ENCODE measurements at regions not wholly inside any gene's neighbourhood (a gene's known extent, or its start where the extent isn't known, plus 50 kb on each side); places are given as distances from the start of the nearest gene placed in this dataset.
"Not testable (repeated sequence)": the region's sequence is repeated elsewhere in the genome, so short reads cannot be mapped to it uniquely, and the experiment has no call there.

DNA sequence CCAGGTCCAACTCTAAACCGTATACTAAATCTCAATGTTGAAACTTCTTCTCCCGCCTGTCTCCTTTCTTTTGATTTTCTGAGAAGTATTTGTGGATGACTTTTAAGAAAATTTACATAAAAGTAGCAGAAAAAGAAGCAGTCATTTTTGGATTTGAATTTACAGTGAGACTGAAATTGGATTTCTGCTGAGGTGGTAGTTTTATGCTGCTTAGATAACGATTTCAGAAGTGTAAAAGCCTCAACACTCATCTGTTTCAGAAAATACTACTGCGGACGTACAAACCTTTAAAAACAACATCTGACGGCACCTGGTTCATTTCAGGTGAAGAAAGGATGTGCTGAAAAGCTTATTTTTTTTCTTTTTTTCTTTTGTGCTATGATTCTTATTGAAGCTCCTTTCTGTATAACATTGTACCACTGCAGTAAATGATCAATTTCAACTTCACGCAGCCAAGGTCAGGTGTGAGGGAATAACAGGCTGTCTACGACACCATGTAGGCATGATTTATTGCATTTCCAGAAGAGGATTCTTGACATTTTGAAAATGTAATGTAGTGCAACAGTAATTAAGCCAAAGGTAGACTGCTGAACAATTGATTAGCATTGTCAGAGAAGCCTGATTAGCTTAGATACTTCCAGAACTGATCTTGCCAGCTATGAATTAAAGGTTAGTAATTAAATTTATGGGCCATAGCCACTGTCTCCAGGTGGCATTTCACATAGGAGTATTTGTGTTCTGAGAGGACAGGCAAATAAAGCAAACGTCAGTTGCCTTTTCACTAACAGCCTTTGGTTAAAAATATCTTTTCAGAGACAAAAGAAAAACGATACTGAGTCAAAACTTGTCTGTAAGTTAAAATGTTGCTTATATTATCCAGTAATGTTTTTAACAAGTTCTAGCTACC lies 134.6 kb upstream of the KBTBD8 start:
- DNase-seq, result no peak

DNA sequence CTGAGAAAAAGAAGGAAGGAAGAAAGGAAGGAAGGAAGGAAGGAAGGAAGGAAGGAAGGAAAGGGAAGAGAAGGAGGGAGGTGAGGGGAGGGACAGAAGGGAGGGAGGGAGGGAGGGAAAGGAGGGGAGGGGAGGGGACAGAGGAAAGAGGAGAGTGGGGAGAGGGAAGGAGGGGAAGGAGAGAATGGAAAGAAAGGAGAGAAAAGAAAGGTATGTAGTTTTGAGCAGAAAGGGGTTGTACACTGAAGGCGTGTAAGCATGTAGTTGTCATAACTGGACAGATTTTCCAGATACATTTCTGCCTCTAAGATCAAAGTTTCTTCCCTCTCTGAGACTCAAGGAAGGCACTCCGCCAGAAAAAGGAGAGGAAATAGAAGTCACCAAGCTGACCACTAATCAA lies 113.4 kb upstream of the KBTBD8 start:
- no peak for DNase-seq

DNA sequence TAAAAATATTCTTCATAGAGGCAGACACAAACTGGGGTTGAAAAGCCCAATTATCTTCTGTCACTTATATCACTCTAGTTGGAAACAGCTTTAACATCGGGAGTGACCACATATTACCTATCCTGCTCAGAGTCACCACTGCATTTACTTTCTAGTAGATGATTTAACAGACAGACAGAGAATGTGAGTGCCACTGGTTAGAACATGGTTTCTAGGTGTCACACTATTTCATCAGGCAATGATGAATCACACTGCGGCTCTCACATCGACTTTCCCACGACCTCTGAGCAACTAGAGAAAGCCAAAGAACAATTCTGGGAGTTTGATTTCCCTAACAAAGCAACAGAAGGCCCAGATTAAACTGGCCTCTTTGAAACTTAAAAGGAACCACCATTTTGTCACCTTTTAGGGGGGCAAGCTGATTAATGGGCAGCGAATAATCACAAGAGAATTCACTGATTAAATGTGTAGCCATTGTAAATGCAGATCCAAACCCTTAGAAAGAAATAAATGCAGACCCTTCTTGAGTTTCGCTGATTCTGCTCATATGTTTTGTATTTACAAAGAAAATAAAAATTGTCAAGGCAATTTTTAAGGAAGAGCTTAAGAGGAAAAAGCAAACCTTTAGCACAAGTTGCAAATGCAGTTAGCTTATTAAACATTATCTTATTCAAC lies 112.6 kb upstream of the KBTBD8 start:
- DNase-seq, result no peak

DNA sequence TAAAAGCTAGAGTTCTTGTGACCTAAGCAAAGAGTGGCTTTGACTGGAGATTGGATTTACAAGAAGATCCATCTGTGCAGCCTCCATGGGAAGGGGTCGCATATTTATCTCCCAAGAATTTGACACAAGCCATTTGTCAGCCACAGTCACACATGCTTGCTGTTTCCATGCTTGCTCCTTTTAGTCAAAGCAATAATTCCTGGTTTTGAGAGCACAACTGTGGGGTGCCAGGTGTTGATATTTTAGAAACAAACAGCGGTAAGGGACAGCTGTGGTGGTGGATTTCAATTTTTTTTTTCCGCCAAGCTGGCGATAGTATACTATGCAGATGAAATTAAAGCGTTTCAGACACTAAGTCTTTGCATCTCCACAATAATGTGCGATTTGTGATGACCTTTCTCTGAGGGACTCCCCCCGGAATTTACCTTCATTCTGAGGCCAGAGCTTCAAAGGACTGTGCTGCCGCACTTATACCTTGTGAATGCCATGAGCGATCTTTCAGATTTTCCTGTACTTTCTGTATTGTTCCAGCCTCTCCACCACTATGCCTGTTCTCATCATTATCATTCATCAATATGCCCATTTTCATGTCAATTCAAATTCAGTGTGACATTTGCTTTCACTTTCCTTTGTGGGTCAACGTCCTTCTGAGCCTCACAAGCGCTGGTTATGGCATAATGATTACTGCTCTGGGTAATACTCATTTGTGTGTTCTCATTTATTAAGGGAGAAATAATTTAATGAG lies 108.2 kb upstream of the KBTBD8 start:
- DNase-seq, result no peak

DNA sequence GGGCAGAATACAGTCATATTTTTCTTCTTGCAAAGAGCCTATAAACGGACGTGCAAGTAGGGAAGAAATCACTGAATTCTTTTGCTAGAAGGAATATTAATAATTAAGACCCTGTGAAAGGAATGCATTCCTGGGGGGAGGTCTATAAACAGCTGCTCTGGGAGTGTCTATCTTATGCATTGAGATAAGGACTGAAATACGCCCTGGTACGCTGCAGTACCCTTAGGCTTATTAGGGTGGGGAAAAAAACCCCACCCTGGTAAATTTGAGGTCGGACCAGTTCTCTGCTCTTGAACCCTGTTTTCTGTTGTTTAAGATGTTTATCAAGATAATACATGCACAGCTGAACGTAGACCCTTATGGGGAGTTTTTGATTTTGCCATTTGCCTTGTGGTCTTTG lies 100.0 kb upstream of the KBTBD8 start:
- DNase-seq, result no peak

DNA sequence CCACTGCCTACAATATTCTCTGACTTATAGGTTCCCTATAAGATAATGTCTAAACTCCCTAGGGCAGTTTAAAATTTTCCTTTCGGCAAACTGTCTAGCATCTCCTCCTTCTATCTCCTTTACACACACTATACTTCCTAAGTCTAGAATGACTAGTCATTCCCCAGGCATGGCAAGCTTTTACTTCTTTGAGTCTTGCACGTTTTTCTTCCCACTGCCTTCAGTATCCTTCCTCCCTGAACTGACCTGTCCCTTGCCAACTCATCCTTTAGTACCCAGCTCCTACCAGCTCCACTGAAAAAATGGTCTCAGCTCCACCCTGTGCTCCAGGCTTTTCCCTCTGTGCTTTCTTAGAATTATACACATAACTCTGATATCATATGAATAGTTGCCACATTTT lies 93.8 kb upstream of the KBTBD8 start:
- no peak for DNase-seq

DNA sequence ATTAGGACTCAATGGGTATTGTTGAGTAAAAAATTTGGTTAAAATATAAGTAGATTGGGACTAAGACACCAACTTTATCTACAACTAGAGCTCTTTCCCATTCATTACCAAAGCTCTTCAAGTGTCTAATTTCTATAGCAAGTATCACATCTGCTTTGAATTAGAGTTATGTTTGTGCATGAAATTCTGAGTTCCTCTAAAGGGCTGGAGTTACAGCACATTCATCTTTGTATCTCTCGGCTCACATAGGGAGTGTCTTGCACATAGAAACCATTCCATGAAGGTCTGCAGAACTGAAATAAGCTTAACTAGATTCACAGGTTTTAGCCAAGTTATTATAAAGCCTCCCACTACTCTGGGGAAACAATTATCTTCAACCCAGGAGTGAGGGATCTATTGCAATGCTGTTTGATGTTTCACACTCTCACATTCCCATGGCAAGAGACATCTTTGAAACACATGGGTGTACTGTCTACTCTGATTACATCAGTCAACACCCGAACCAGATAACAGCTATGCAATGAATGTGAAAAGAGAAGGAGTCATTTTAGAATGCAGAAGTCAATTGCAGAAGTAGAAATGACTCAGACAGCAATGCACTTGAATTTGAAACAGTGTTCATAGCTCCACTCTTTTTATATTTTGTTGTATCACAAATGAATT lies 93.1 kb upstream of the KBTBD8 start:
- peak; percentile 87 for DNase-seq

DNA sequence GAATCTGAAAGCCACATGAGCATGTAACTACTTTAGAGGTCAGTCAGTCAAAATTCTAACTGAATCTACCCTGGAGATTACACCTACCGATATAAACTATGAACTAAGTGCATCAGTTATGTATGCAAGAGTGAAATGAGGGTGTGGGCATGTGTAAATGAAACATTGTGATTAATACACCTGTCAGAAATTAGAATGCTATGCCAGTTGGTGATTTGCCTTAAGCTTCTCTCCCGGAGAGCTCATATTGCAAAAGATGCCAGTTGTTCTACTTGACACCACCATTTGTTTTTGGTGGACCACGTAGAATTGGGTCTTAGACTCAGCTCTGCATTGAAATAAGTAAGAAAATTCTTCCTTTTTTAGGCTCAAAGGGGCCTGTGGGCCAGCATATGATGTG lies 91.0 kb upstream of the KBTBD8 start:
- DNase-seq, result no peak

DNA sequence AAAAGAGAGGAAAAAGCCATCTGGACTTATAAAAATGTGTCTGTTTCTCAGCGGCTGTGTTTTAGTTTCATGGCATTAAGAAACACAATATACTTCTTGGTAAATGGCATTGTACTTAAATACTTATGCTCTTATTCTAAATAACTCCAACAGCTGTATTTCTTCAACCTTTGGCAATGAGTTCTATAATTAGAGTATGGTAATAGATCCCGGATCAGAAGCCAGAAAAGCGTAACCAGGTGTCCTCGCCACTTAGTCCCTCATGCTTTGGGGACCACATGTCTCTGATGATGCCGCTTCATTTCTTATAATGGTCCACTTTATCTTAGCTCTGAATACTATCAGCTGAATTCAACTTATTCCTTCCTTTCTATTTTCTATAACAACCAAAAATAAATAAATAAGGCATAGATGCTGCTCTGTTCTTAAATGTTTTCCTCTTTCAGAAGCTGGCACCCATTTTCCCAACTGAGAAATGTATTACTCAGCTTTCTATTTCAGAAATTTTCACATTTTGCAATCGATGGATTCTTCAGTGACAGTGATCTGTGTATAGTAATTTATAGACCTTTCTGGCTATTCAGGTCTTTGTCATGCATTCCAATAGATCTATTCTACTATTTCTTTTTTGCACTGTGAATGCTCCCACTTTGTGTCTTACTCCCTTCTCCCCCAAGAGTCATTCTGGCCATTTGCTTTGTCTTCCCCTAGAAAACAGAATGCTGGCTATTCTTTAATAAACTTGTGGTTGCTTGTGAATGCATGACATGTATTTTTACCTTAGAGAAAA lies 87.6 kb upstream of the KBTBD8 start:
- DNase-seq, result no peak

DNA sequence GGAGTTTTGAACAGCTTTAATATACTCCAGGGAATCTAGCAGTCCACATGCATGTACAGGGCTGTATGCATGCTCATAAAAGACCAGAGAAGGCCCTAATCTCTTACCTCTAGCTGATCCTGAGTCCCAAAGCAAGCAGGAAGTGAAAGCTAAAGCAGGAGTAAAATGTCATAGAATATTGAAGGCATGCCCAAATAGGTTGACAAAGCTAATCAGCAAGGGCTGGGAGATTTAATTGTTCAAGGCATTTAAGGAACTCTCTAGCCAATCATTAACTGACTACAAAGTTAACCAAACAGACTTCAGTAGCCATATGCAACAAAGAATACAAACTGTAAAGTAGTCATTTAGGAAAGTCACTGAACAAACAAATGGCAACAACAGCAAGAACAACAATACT lies 85.8 kb upstream of the KBTBD8 start:
- DNase-seq, result no peak

DNA sequence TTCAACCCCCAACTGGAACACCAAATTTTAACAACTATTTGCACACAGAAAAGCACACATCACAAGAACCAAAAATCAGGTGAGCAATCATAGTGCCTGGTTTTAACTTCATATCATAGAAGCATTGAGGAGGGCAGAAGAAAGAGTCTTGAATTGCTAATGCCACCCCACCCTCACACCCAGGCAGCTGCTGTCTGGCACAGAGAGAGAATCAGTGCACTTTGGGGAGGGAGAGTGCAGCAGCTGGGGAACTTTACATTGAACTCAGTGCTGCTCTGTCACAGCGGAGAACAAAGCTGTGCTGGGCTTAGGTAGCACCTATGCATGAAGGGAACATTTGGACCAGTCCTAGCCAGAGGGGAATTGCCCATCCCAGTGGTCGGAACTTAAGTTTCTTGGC lies 76.0 kb upstream of the KBTBD8 start:
- no peak for DNase-seq

DNA sequence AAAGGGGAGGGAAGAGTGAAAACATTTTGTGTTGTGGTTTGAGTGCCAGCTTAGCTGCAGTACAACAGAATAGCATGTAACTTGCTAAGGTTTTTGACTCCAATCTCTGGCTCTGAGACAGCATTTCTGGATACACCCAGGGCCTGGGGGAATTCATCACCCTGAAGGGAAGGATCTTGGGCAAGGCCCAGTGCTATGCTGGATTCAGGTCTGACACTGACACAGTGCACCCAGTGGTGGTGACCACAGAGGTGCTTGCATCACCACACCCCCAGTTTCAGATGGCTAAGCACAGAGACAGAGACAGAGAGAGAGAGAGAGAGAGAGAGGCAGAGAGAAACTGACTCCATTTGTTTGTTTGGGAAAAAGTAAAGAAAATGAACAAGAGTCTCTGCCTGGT lies 74.1 kb upstream of the KBTBD8 start:
- DNase-seq, result no peak

DNA sequence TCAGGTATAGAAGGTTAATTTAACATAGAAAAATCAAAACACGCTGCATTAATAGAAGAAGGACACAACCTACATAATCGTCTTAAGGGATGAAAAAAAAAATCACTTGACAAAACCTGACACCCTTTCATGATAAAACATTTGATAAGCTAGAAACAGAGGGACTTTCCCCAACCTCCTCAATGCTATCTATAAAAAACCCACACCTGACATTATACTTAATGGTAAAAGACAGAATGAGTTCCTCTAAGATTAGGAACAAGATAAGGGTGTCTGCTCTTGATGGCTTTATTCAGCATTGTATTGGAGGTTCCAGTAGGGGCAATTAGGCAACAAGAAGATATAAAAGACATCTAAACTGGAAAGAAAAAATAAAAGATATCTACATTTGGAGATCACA lies 69.9 kb upstream of the KBTBD8 start:
- no peak for DNase-seq

DNA sequence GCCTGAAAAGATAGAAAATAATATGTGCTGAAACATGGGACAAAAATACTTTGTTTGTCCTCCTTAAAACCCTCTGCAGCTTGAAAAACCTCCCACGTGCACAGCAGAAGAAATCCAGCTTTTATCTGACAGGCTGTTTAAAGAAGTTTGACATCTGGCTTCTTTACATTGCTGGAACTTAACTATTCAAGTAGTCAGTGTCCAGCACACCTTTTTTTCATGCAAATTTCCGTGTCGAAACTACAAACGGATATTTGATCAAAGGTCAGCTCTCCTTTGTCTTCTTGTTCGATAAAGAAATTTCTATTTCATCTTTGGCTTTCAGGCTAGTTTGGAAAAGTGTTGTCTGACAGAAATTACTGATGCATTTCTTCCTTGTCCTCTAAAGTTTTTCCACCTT lies 66.8 kb upstream of the KBTBD8 start:
- DNase-seq, result no peak

DNA sequence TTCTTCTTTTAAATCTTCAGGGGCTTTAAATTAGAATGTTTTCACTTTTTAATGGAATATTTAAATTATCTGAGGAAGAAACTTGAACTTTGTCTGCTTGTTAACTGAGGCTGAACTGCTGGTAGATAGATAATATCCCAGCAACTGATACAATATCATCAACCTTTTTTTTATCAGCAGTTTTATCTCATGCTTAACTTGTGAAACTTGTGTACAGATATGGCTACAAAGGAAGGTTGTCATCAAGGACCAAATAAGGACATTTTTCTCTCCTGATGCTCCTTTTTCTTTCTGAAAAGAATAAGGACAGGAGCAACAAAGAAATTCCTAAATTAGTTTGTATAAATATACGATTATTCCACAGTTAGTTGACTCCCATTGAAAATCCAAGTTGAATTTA lies 66.4 kb upstream of the KBTBD8 start:
- DNase-seq, result no peak

DNA sequence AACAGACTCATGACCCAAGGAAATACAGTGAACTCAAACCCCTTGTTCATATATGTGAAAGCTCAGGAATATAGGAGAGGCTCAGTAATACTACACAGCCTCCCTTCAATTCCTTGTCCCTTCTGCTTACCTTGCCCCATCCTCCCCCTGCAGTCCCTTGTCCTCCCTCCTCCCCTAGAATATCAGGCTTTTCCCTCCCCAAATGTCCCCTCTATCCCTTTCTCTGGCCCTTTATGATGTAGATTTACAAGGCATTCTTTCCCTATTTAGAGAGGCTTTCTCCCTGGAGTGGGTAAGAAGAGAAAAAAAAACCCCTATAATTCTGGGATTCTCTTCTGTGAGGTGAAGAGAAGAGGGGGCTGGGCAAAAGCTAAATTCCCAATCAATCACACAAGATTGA lies 64.9 kb upstream of the KBTBD8 start:
- DNase-seq, result no peak

DNA sequence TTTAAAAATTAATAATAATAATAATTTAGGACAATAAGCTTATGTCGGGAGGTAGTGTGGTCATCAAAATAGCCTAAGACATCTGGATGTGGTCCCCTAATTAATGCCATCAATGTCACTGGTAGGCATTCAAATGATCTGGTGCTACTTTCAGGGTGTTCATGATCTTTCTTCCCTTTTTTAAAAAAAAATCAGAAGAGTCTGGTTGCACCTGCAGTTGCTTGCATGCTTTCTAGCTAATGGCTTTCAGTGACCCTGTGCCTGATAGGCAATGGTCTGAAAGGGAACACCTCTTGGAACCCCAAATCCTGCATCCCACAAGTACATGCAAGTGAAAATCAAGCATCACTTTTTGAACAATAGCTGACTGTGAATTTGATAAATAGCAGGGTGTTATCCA lies 64.1 kb upstream of the KBTBD8 start:
- no peak for DNase-seq

DNA sequence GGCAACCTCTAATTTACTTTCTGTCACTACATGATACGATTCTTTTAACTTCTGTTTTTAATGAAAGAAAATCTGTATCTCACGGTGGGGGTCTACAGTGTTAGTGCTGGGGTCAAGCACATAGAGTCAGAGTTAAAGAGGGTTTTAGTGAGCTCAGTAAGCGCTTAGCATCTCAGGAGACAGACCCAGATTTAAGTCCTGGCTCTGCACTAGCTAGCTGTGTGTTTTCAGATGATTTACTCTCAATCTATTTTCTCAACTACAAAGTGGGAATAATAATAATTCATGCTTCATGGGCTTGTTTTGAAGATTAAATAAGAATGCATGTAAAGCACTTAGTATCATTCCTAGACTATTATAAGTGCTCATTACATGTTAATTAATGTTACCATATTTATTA lies 63.4 kb upstream of the KBTBD8 start:
- no peak for DNase-seq

DNA sequence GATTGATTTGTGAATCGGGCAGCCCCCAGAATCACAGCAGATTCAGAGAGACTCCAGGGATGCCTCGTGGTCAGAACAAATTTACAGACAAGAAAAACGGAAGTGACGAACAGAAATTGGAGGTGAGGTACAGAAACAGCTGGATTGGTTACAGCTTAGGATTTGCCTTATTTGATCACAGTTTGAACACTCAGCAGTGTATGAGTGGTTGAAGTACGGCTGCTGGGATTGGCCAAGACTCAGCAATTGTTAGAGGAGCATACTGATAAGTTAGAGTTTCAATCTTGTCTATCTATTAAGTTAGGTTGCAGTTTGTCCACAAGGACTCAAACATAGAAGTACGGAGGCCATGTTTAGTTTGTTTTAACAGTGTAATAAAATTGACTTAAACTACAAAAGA lies 61.1 kb upstream of the KBTBD8 start:
- not testable (repeated sequence) for DNase-seq

DNA sequence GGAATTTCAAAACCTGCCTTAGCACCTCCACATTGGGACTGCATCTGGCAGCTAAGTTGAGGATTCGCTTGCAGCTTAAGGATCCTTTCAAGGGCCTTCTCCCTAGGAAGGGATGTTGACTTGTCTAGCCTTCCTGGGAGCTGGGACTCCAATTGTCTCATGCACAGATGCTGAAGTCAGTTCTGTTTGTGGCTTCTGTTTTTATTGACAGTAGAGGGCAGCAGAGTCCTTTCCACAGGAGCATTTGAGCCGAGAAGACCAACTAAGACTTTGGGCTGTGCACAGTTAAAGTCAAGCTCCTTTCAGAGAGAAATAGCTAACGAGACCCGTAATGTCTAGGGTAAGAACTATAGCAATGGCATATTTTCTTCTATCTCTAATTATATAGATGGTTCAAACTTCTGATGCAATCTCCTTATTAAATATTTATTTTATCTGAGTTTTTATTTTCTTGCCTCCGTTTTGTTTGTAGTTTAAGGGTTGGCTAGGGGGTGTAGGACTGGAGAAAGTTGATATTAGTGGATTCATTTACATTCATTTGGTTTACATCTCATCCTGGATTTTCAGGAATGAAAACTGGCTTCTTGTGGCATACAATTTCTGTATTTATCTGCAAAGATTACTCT lies 59.7 kb upstream of the KBTBD8 start:
- no peak for DNase-seq

DNA sequence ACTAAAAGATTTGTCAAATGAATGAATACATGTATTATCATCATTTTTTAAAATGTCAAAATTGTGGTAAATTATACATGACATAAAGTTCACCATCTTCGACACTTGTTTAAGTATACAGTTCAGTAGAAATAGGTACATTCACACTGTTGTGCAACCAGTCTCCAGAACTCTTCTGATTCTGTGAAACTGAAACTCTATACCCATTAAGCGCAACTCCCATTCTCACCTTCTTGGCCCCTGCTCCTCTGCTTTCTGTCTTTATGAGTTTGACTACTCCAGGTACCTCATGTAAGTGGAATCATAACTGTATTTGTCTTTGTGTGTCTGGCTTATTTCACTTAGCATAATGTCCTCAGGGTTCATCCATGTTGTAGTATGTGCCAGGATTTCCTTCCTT lies 50.1 kb upstream of the KBTBD8 start:
- DNase-seq, result no peak
